HUES64 (cell line): ENCODE measurements at regions not wholly inside any gene's neighbourhood (a gene's known extent, or its start where the extent isn't known, plus 50 kb on each side); places are given as distances from the start of the nearest gene placed in this dataset.
"Not testable (repeated sequence)": the region's sequence is repeated elsewhere in the genome, so short reads cannot be mapped to it uniquely, and the experiment has no call there.

Experiments
- H3K27ac ChIP-seq: 2 replicates; pipeline ENCODE4 v1.7.0; 2013; ENCODE audit warnings: low read depth, low read length, inconsistent platforms
- H3K27me3 ChIP-seq: 2 replicates; pipeline ENCODE4 v1.6.1; 2013; ENCODE audit warnings: mild to moderate bottlenecking, low read length; ENCODE audit not compliant: insufficient read depth
- H3K36me3 ChIP-seq: 2 replicates; pipeline ENCODE4 v1.6.1; 2013; ENCODE audit warnings: mild to moderate bottlenecking, low read length; ENCODE audit not compliant: insufficient read depth
- H3K4me1 ChIP-seq: 2 replicates; pipeline ENCODE4 v1.6.1; 2013; ENCODE audit warnings: mild to moderate bottlenecking, low read length, moderate library complexity; ENCODE audit not compliant: insufficient read depth
- H3K4me3 ChIP-seq: 2 replicates; pipeline ENCODE4 v1.5.1; 2013; ENCODE audit warnings: mild to moderate bottlenecking, low read length, moderate library complexity
- H3K9ac ChIP-seq: 2 replicates; pipeline ENCODE4 v1.6.1; 2013; ENCODE audit warnings: mild to moderate bottlenecking, low read depth, low read length
- H3K9me3 ChIP-seq: 2 replicates; pipeline ENCODE4 v1.6.1; 2013; ENCODE audit warnings: low read depth, low read length; ENCODE audit not compliant: insufficient read depth
- WGBS: fragments of 150-250, 120-280 bp; methylation state at CpG from one replicate; pipeline ENCODE4 v1.1.7; 2013; ENCODE audit warnings: missing lambda C conversion rate; 5-methylcytosine and 5-hydroxymethylcytosine counted together

DNA sequence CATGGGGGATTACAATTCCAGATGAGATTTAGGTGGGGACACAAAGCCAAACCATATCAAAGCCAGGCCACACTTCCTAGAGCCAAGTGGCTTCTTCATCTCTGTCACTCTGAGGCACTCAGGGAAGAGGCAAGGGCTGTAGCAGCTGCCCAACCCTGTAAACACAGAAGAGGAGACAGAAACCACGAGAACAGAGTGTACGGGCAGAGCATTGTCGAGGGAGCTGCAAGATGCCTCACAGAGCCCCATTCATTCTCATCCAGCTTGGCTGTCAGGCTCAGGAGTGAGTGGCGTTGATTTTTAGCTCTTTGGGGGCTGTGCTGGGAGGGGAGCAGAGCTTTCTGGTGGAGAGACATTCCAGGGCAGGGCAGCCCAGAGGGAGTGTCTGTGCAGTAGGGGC, 117.2 kb upstream of the SALL1 start:
- no peaks in the 10 kb centered on the region for H3K9me3 ChIP-seq
- H3K9ac ChIP-seq = no peak overlapping the region
- no peaks in the 10 kb centered on the region for H3K36me3 ChIP-seq
- WGBS = 91% methylated on average over 4 of the region's 4 CpGs
- H3K4me3 ChIP-seq = no peak overlapping the region
- H3K27ac ChIP-seq = no peak overlapping the region
- no peaks in the 10 kb centered on the region for H3K4me1 ChIP-seq
- no peaks in the 10 kb centered on the region for H3K27me3 ChIP-seq

DNA sequence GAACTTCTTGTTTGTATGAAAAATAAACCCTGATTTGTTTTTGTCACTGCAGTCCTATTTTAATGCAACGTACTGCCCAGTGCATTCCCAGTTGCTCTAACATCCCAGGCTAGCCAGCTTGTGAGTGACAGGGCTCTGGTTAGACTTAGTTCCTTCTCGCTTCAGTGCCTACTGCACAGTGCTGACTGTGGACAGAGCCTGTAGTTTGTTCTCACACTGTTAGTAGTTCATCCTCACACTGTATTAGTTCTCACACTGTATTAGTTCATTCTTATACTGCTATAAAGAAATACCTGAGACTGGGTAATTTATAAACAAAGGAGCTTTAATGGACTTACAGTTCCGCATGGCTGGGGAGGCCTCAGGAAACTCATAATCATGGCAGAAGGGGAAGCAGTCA, 116.6 kb upstream of the SALL1 start:
- Histone ChIP-seq H3K4me3 (no peak overlapping the region), H3K9ac (no peak overlapping the region), H3K36me3 (no peaks in the 10 kb centered on the region), H3K4me1 (no peaks in the 10 kb centered on the region), H3K27me3 (no peaks in the 10 kb centered on the region), H3K9me3 (no peaks in the 10 kb centered on the region), H3K27ac (no peak overlapping the region)
- WGBS = 94% methylated on average over 3 of the region's 3 CpGs

DNA sequence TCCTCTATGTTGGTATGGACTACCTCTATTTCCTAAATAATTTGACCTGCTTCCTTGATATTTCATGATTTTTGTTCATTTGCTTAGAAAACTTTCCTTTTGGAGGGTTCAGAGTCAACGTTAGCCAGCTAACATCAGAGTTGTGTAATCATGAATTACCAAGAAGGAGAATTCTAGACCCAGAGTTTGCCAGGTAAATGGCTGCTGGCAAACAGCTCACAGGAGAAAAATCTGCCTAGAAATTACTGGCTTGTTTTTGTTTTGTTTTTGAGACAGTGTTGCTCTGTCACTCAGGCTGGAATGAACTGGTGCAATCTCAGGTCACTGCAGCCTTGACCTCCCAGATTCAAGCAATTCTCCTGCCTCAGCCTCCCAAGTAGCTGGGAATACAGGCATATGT, 111.4 kb upstream of the SALL1 start:
- H3K4me3 ChIP-seq = no peak overlapping the region
- no peak overlapping the region for H3K27ac ChIP-seq
- WGBS = 88% methylated on average over 1 of the region's 1 CpG

DNA sequence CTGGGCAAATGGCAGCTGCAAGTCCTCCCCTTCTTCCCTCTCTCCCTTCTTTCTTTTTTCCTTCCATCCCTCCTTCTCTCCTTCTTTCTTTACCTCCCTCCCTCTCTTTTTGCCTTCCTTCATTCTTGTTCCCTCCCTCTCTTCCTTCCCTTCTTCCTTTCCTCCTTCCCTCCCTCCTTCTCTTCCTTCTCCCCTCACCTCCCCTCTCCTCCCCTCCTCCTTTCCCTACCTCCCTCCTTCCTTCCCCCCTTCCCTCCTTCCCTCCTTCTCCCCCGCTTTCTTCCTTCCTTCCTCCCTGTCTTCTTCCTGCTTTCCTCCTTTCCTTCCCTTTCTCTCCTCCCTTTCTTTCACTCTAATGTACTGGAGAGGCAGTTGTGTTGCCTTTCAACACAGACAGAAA, 110.8 kb upstream of the SALL1 start:
- H3K9me3 ChIP-seq = 0 out of 2 replicates have a peak, but pooled peaks cover 4% of the 10 kb centered on the region
- no peaks in the 10 kb centered on the region for H3K36me3 ChIP-seq
- no peaks in the 10 kb centered on the region for H3K27me3 ChIP-seq
- H3K4me3 ChIP-seq = no peak overlapping the region
- no peak overlapping the region for H3K9ac ChIP-seq
- WGBS = 94% methylated on average over 1 of the region's 1 CpG
- no peaks in the 10 kb centered on the region for H3K4me1 ChIP-seq
- H3K27ac ChIP-seq = no peak overlapping the region

More for the DNA sequence above, 111.4 kb upstream of the SALL1 start:
- H3K9ac ChIP-seq = no peak overlapping the region
- no peaks in the 10 kb centered on the region for H3K27me3 ChIP-seq
- H3K9me3 ChIP-seq = 0 out of 2 replicates have a peak, but pooled peaks cover 4% of the 10 kb centered on the region
- H3K36me3 ChIP-seq = no peaks in the 10 kb centered on the region
- H3K4me1 ChIP-seq = no peaks in the 10 kb centered on the region

DNA sequence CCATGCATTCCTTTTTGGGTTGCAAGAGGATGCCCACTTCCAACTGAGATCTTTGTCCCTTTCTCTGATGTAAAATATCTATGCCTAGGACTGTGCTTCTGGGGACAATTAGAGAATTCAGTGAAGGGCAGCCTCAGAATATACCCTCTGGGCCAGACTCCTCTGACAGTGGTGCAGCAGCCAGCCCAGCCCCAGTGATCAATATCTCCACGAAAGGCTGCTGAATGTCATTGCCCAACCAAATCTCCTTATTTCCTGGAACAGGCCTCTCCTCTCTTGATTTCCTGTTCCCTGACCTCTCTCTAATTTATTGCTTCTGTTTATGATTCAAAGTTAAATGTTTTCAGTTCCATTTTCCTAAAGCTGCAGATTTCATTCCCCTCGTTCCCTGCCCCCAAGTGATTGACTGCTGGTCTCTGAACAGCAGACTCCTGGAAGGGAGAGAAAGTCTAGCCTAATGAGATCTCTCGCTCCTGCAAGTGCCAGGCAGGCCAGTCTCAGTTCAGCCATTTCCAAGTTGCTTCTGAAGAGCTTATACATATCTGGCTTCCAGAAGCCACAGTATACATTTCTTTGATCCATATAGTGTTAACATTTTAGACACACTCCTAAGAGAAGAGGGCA, 104.4 kb upstream of the SALL1 start:
- Histone ChIP-seq H3K4me1 (no peaks in the 10 kb centered on the region), H3K4me3 (no peak overlapping the region), H3K27ac (no peak overlapping the region), H3K9me3 (peaks cover 26% of the 10 kb centered on the region), H3K27me3 (no peaks in the 10 kb centered on the region), H3K9ac (no peak overlapping the region), H3K36me3 (no peaks in the 10 kb centered on the region)
- 85% methylated on average over 3 of the region's 3 CpGs for WGBS

DNA sequence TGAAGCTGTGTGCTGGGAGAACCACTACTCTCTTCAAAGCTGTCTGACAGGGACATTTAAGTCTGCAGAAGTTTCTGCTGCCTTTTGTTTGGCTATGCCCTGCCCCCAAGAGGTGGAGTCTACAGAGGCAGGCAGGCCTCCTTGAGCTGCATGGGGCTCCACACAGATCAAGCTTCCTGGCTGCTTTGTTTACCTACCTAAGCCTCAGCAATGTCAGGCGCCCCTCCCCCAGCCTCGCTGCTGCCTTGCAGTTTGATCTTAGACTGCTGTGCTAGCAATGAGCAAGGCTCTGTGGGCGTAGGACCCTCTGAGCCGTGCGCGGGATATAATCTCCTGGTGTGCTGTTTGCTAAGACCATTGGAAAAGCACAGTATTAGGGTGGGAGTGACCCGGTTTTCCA, 103.3 kb upstream of the SALL1 start:
- peaks cover 26% of the 10 kb centered on the region for H3K9me3 ChIP-seq
- H3K4me3 ChIP-seq, H3K27me3 ChIP-seq, H3K9ac ChIP-seq, H3K4me1 ChIP-seq, H3K27ac ChIP-seq, H3K36me3 ChIP-seq: not testable (repeated sequence)
- WGBS = 94% methylated on average over 7 of the region's 7 CpGs

DNA sequence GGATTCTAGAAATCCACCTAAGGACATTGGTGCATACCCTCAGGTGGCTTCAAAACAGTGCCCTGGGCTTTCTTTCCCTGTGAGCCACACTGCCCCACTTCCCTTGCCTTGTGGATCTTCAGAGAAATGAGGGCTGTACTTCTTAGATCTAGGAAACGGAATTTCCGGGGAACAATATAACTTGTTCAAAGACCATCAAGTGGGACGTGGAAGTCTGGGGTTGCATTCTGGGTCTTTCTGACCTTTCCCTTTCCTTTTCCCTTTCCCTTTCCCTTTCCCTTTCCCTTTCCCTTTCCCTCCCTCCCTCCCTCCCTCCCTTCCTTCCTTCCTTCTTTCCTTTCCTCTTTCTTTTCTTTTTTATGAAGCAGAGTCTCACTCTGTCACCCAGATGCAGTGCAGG, 97.1 kb upstream of the SALL1 start:
- H3K27me3 ChIP-seq = no peaks in the 10 kb centered on the region
- H3K9ac ChIP-seq = no peak overlapping the region
- H3K4me3 ChIP-seq = no peak overlapping the region
- H3K4me1 ChIP-seq = 0 out of 2 replicates have a peak, but pooled peaks cover 4% of the 10 kb centered on the region
- WGBS = 92% methylated on average over 3 of the region's 3 CpGs
- 0 out of 2 replicates have a peak, but pooled peaks cover under 1% of the 10 kb centered on the region for H3K9me3 ChIP-seq
- no peaks in the 10 kb centered on the region for H3K36me3 ChIP-seq
- H3K27ac ChIP-seq = no peak overlapping the region

DNA sequence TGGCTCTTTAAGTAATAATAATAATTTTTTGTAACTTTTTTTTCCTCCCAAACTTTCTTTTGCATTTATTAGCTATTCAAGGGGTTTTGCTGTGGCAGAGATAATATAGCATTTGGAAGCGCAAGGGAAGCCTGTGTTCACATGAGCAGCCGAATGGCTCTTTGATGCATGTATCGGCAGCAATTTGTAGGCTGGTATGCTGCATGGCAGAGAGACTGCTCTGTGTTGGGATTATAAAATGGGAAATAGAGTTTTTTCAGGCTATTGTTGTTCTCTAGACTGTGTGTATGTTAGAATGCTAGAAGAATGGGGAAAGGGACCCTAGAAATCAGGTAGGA, 94.6 kb upstream of the SALL1 start:
- Histone ChIP-seq H3K4me1 (0 out of 2 replicates have a peak, but pooled peaks cover 4% of the 10 kb centered on the region), H3K27me3 (0 out of 2 replicates have a peak, but pooled peaks cover under 1% of the 10 kb centered on the region), H3K9ac (no peak overlapping the region), H3K36me3 (no peaks in the 10 kb centered on the region), H3K9me3 (no peaks in the 10 kb centered on the region), H3K27ac (no peak overlapping the region), H3K4me3 (no peak overlapping the region)
- WGBS = 94% methylated on average over 3 of the region's 3 CpGs

DNA sequence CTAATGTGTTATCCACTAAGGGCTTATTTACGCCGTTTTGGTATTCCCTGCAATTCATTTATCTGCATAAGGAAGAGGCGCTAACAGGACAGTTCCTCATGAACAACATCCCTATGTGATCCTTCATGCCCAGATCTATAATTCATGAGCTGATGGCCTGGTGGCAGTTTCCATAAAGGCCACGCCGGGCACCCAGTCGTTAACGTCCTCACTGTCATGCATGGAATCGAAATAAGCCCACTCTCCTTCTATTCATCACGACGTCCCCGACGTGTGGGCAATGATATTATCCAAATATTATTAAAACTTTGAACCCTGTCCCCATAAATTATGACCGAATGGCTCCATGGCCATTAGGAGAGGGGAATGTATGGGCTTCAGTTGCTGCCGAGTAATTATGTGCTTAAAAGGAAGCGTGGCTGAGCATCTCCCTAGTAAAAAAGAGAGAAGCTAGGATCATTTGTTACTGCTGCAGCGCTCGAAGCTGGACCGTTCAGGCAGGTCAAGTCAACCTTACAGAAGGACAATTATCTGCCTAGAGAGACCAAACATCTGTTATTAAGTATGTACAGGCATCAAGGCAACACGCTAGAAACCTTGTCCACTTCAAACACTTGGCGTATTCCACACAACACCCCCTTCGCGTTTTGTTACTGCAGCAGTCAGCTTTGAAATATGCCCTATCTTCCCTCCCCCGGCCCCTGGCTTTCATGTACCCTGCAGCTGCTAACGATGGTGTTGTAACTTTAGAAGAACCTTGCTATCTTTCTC, 94.0 kb upstream of the SALL1 start:
- no peak overlapping the region for H3K9ac ChIP-seq
- H3K9me3 ChIP-seq = no peaks in the 10 kb centered on the region
- WGBS = 89% methylated on average over 23 of the region's 24 CpGs
- 0 out of 2 replicates have a peak, but pooled peaks cover 4% of the 10 kb centered on the region for H3K27me3 ChIP-seq
- no peak overlapping the region for H3K4me3 ChIP-seq
- H3K4me1 ChIP-seq = 0 out of 2 replicates have a peak, but pooled peaks cover 4% of the 10 kb centered on the region
- H3K27ac ChIP-seq = no peak overlapping the region
- no peaks in the 10 kb centered on the region for H3K36me3 ChIP-seq

DNA sequence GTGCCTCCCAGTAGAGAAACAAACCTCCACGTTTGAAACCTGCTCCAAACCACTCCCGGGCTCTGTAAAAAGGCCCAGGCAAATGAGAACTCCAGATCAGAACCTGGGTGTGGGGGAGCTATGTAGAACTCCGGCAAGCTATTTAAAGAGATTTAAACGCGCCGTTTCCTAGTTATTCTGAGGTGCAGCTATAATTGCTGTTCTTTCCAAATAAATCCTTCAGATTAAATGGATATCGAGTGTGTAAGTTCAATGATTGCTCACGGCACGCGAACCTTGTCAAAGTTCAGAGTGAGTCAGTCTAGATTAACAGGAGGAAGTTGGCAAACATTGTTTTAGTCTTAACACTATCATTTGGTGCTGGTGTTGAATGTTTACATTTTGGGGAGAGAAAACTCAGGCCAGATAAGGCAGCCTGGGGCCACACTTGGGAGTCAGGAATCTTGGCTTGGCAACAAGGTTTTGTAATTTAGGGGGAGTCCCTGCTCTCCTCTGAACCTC, 92.9 kb upstream of the SALL1 start:
- WGBS = 88% methylated on average over 10 of the region's 10 CpGs
- no peaks in the 10 kb centered on the region for H3K36me3 ChIP-seq
- no peak overlapping the region for H3K9ac ChIP-seq
- H3K9me3 ChIP-seq = no peaks in the 10 kb centered on the region
- H3K4me1 ChIP-seq = 0 out of 2 replicates have a peak, but pooled peaks cover 4% of the 10 kb centered on the region
- 0 out of 2 replicates have a peak, but pooled peaks cover 4% of the 10 kb centered on the region for H3K27me3 ChIP-seq
- H3K4me3 ChIP-seq = no peak overlapping the region
- no peak overlapping the region for H3K27ac ChIP-seq

DNA sequence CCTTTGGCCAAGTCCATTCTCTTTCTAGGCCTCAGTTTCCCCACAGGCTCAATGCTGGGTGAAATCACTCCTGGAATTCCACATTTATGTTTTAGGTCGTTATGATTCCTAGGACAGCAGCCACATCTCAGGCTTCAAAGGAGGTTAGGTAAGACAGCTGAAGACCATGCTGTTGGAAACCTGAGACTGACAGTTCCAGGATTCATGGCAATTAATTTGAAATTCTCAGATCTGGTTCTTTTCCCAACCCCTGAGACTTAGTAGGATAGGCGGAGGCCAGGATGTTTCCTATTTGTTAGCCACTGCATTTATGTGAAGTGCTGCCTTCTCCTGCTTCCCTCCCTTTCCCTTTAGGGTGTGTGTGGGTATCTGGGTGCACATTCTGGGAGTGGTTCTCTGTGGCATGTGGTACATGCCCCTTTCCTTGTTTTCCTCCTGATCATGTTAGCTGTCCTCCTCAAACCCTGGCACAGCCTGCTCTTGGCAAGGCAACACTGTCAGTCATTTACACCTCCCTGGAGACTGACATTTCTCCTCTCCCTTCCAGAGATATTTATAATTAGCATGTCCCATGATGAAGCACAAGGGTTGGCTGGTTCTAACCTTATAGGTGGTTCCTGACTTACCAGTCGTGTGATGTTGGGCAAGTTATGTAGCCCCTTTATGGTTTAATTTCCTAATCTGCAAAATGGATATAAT, 91.4 kb upstream of the SALL1 start:
- no peaks in the 10 kb centered on the region for H3K9me3 ChIP-seq
- peaks cover 16% of the 10 kb centered on the region for H3K4me1 ChIP-seq
- H3K4me3 ChIP-seq = no peak overlapping the region
- WGBS = 86% methylated on average over 3 of the region's 3 CpGs
- 0 out of 2 replicates have a peak, but pooled peaks cover 4% of the 10 kb centered on the region for H3K27me3 ChIP-seq
- H3K27ac ChIP-seq = no peak overlapping the region
- H3K9ac ChIP-seq = no peak overlapping the region
- H3K36me3 ChIP-seq = no peaks in the 10 kb centered on the region
